Neural progenitor cell (in vitro differentiated cells): ENCODE measurements at regions not wholly inside any gene's neighbourhood (a gene's known extent, or its start where the extent isn't known, plus 50 kb on each side); places are given as distances from the start of the nearest gene placed in this dataset.

Source experiments
- EZH2 ChIP-seq: fragments of 200-600 bp; sonication (generic); IDR thresholded peaks from 2 replicates; pipeline ENCODE4 v1.6.1; 2017; ENCODE audit warnings: antibody characterized with exemption, mild to moderate bottlenecking, moderate library complexity
- EZH2phosphoT487 ChIP-seq: fragments of 200-600 bp; sonication (generic); IDR thresholded peaks from 2 replicates; pipeline ENCODE4 v1.6.1; 2017; ENCODE audit warnings: antibody characterized with exemption
- TF ChIP-seq, protein P1 (sequence below): fragments of 200-600 bp; sonication (generic); IDR thresholded peaks from 2 replicates; pipeline ENCODE4 v1.5.1; 2017; ENCODE audit warnings: antibody characterized with exemption, mild to moderate bottlenecking

DNA sequence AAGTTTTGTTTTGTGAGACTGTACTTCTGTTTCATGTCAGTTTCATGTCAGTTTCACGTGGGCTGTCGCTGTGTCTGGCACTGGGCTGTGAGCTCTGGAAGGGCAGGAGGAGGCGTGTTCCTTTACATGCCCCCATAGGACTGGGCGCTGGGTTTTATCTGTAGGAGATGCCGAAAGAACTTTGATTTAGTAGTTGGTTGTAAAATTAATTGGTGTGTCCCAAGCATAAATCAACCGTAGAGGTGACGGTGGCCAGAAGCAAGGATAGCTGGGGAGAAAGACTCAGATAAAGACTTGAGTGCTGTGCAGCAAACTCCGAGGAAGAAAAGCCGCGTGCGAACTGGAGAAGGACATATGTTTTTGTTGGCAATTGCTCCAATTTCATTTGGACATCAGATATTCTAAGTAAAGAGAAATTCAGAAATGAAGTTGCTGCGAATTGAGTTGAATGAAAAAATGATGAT, 182.5 kb downstream of the VRK1 start:
- TF ChIP-seq, protein P1, sequence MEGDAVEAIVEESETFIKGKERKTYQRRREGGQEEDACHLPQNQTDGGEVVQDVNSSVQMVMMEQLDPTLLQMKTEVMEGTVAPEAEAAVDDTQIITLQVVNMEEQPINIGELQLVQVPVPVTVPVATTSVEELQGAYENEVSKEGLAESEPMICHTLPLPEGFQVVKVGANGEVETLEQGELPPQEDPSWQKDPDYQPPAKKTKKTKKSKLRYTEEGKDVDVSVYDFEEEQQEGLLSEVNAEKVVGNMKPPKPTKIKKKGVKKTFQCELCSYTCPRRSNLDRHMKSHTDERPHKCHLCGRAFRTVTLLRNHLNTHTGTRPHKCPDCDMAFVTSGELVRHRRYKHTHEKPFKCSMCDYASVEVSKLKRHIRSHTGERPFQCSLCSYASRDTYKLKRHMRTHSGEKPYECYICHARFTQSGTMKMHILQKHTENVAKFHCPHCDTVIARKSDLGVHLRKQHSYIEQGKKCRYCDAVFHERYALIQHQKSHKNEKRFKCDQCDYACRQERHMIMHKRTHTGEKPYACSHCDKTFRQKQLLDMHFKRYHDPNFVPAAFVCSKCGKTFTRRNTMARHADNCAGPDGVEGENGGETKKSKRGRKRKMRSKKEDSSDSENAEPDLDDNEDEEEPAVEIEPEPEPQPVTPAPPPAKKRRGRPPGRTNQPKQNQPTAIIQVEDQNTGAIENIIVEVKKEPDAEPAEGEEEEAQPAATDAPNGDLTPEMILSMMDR = no peak
- TF ChIP-seq EZH2 = no peak
- no peak for TF ChIP-seq EZH2phosphoT487
